Iris pigment epithelial cell (primary cell): ENCODE measurements at regions not wholly inside any gene's neighbourhood (a gene's known extent, or its start where the extent isn't known, plus 50 kb on each side); places are given as distances from the start of the nearest gene placed in this dataset.
A peak's percentile ranks its signal among the peaks of the same experiment; 100 is the strongest.

ENCODE experiments used
- DNase-seq: peaks from one replicate; pipeline ENCODE4 v3.0.0-alpha.2; 2011; ENCODE audit warnings: low read depth

DNA sequence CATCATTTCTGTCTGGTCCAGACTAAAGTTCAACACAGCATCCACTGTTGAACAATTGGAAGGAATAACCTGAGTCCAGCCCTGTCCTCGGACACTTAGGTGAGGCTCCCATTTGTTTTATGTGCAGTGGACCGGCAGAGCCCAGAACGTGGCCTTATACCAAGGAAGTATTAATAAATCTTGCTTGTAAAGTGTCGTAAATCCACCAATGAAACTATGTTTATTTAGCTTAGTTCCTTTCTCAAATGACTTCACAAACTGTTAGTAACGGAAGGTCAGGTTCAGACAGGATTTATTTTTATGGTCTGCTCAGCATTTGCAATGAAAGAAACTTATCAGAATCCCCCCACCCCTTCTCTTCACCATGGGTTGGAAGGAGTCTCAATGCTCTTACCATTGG is 149.5 kb downstream of the PCSK1 start:
- no peak for DNase-seq

DNA sequence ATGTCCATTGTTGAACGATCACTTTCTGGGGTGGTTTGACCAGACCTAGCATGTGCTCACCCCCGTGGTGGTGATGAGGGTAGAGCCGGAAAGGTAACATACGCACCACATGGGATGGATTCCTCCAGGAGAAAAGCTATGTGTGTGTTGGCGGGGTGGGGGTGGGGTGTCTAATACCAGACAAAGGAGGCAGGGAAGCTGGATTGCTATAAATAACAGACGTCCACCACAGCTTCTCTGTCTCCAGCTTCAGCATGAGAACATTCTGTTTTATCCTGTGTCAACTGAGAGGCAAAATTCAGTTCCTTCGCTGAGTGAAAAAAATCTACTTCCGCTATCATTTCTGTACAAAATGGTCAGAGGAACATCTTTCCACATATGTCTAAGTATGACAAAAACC is 151.0 kb downstream of the PCSK1 start:
- no peak for DNase-seq

DNA sequence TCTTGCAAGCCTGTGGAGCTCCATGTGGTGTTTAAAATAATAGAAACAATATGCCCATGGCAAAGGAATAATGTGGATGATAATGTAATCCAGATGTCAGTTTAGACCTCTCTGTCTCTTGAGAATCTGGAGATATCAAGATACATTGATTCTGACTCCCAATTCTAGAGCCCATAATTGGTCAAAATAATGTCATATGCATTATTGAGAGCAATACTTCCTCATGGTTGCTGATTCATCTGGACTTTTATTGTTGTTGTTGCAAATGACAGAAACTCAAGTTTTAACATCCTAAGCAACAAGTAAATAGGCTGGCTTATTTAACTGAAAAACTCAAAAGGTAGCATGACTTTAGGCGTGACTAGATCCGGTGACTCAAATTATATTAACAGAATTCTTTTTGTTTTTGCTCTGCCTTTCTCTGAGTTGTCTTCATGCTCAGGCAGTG is 152.1 kb downstream of the PCSK1 start:
- no peak for DNase-seq

DNA sequence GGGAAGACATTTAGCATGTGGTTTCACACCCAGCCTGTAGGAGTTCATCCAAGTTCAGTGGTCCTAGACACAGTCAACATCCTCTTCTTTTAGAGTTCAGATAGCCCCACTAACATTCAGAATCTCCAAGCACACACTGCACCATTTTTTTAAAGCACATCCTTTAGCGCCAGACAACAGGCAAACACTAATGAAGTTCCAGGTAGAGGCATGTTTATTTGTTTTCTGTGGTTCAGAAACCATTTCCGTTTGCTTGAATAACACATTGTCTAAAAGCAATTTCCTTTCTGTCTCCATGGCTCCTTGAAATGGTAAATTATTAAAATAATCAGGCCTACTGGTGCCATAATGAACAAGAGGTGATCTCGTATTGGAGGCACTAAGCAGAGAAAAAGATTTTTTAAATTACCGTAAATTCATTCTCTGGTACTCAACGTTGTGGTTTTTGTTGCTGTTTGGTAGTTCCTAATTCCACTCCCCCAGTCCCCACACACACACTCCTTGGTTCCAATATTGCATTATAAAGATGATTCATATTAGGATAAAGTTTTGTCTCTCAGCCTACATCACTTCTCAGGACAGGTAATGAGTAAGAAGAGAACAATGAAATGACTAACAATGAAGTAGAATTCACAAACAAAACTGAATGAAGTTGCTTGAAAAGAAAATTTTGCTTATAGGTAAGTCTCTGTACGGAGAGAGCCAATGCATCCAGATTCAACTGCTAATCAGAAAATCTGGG is 153.1 kb downstream of the PCSK1 start:
- DNase-seq, result peak; percentile 52

DNA sequence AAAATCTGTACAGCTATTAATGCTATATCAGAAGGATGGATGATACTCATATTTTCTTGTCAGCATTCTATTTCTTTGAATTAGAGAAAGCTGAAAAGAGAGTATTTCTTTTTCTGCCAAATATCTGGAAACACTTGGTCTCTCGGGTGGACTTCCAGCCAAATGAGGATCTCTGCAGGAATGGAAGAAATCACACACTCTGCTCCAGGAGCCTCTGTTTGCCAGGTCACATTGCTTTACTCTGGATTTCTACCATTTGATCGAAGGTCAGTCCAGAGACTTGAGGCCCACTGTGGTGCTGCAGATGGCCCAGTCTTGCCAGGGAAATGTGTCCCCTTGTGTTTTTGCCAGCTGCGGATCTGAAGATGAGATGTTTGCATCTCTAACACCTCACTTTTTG is 154.1 kb downstream of the PCSK1 start:
- no peak for DNase-seq

DNA sequence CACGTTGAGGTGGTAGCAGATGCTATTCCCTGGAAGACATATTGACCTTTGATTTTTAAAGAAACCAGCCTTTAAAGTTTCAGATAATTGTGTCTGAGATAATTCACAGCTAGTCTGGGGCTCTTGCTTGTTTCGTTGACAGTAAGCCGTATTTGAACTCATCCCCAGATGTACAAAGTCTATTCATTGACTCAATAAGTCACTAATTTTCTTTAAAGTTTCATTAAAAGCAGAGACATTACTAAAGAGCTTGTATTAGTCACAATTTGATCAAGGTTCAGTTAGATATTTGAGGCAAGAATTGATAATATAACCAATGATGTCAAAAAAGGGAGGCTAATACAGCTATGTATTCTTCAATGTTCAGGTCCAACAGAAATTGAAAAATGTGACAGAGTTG is 158.0 kb downstream of the PCSK1 start:
- no peak for DNase-seq

DNA sequence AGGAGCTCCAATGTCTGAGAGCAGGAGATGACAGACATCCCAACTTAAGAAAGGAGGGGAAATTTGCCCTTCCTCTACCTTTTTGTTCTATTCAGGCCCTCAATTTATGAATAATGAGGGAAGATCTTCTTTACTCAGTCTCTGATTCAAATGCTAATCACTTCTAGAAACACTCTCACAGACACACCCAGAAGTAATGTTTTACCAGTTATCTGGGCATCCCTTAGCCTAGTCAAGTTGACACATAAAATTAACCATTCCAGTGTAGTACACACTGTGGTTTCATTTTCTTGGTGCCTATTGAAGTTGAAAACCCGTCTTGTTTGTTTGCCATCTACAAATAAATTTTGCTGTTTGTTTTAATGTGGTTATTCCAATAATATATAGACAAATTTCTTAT is 167.6 kb downstream of the PCSK1 start:
- no peak for DNase-seq

DNA sequence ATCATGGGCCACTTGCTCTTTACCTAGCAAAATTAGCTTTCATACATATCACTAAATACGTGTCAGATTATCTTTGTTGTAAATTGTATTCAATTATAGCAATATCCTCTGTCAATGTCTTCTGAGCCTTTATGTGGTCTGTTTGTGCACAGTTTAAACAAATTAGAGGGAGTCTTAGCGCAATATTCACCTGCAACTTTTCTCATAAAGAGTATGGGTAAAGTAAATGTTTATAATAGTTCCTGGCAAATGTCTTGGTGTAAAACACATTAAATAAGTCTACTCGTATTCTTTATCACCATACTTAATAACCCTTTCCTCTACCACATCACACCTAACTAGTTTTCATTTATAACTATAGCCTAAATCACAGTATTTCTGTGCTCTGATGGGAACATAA is 169.0 kb downstream of the PCSK1 start:
- DNase-seq, result no peak

DNA sequence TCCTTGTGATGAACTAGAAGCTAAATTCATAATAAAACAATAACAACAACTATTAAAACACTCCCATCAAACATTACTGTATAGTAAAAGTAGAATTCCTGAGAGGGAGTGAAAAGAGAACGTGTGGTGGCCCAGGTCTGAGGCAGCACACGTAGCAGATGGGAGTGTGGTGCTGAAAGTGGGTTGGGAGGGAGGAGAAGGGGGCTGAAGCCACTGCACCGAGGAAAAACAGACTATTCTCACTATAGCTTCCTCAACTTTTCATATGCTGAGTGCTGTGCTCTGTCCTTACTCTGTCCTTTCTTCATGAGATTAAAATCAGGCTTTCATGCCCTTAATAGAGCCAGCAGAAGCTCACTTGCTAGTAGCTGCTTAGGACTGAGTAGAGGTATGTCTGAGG is 170.9 kb downstream of the PCSK1 start:
- DNase-seq, result no peak

DNA sequence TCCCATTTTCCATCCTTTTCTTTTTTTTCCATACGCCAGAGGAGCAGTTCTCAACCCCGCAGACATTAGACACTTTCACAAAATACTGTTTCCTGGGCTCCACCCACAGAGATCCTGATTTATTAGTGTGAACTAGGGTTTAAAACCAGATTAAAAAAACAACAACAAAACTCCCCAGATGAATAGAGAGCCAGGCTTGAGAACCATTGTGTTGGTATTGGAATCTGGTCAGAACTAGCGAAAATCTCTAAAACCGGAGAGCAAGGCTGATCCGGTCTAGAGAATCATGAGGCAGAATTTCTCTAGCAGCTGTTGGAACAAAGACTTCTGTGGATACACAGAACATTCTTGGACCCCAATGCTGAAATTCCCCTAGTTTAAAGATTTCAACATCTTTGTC is 173.0 kb downstream of the PCSK1 start:
- DNase-seq, result no peak

DNA sequence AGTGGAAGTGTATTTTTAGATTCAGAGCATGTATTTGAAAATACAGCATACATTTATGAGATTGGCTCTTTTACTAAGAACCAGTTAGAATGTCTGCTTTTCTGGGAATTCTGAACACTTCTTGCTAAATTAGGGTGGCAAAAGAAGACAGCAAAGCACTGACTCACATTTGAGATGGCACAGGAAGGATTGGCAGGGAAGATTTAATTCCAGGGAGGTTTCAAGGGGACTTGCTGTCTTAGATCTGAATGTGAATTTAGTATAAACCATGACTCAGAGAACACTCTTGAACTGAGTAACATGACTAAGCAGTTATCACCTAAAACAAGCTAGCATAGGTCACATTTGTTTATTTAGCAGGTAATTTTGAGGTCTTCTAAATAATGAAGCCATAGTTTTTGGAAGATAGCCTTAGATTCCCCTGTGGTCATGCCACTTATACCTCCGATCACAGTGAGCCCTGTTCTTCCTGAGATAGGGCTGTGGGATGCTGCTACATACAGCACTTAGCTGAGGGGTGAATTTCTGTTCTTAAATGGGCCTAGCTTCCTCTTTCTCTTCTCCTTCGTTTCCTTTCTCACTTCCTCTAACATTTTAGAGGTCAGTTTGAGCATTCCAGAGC is 173.8 kb downstream of the PCSK1 start:
- peak; percentile 72 for DNase-seq

DNA sequence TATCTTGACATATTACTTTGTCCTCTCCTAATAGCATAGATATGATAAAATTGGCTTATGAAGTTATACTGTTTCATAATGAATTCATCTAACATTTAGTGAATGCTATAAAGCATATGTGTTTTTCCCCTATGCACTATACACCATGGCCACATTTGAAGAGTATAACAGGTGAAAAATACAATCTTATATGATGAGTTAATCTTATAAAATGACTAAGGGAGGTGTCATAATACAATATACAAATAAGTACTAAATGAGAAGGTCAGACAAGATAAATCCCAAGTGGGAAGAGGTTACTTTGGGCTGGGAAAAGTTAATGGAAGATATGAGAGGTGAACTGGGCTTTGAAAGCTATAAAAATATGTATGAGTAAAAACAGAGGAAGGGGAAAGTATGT is 174.4 kb downstream of the PCSK1 start:
- DNase-seq, result no peak

DNA sequence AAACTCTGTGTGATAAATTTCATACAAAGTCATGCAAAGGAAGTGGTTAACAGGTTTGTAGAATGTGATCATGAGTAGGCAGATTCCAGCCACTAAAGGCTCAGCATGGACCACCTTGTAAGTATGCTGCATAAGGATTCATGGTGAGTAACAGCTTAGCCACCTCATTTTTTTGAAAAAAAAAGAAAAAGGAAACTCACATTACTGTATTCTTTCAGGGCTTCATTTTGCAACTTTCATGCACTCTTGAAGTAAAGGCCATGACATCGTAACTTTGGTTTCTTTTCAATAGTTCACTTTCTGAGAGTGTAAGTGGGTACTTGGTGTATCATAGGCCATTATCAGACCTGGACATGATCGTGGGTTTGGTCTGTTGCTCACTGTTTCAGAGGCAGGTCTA is 175.1 kb downstream of the PCSK1 start:
- DNase-seq, result peak; percentile 84

DNA sequence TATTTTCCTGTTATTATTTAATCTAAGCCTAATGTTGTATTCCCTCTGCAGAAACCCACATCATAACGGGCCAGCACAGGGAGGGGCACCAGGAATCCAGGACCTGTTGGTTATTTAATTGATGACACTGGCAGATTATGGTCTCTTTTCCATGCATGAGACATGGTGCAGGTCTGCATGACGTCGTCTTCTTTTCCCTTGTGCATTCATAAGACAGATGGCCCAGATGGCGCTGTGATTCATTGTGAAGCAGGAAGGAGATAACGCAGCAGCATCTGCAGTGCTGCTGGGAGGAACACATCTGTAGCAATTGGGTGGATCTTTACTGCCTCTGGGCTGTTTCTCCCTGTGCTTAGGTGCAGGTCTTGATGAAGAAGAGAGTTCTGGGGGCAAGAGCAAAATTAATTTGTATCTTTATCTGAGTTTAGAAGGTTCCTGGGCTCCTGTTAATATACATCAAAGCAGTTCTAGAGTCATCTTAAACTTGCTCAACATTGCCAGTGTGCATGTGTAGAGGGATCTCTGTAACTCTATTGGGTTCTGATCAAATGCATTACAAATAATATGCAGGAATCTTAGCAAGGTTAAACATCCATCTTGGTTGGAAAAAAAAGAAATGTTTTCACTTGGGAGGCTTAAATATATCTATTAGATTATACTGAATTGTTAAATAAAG is 176.1 kb downstream of the PCSK1 start:
- DNase-seq, result peak; percentile 90

DNA sequence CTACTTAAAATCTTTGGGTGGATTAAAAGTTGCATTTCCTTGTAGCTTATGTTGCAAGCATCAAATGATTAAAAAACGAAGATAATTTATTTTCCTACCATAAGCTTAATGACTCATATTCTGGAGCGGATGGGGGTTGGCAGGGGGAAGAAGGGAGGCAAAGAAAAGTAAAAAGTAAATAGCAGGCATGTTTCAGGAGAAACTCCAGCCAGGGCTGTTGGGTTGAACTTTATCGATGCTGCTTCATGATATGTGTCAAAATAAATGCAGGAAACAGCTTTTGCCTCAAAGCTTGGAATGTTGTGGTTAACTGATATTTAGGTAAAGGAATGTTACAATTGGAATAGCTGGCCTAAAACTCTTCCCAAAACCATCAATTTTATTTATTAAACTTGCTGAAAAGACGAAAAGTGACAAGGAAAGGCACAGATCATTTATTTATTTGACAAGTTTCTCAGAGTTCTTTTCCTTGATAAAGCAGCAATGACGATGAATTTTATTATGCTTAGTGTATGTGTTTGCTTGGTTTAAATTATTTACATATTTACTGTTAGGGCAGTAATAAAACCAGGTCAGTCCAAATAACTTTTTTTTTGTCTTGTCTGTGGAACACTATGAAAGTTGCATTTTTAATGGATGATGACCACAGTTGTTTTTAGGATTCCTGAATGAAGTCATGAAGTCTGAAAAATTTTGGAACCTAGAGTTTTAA is 177.9 kb downstream of the PCSK1 start:
- peak; percentile 89 for DNase-seq

DNA sequence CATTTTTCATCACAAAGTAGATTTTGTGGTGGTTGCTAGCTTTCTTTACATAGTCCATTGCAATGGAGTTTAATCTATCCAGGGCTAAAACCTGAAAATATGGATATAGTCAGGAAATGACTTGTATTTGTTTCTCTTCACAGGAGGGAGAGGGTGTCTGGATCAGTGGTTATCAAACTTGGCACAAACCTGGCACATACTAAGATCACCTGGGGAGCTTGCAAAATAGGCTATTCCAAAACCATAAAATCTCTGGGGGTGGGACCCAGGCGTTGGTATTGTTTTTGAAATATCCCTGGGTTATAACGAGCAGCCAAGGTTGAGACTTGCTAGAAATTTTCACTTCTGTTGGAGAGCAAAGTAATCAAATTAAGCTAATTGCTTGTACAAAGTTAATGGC is 179.9 kb downstream of the PCSK1 start:
- no peak for DNase-seq

DNA sequence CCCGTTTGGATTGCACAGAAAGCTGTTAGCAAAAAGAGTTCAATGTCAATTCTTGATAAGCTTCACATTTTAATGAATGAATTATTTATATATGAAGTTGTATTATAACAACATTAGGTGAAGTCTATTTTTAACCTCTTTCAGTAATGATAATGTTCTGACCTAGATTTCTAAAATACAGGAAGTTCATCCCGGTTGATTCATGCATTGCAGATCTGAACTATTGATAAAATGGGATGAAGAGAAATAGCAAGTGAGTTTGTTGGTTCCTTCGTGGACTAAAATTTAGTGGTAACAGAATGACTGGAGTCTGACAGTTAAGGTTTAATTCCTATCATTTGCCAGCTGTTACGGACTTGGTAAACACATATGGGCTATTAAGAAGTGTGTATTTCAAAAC is 180.5 kb downstream of the PCSK1 start:
- no peak for DNase-seq

DNA sequence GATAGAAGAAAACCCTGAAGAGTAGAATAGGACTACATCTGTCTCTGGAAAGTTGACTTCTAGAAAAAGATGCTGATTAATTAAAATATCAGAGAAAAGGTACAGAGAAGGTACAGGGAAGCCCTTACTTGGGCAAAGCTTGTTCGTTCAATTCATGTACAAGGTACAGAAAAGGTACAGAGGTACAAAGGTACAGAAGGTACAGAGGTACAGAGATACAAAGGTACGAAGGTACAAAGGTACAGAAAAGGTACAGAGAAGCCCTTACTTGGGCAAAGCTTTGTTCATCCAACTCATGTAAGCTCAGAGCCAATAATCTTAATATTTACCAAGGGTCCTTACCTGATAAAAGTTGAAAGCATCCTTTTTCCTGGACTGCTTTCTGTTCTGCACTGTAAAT is 182.3 kb downstream of the PCSK1 start:
- DNase-seq, result no peak

DNA sequence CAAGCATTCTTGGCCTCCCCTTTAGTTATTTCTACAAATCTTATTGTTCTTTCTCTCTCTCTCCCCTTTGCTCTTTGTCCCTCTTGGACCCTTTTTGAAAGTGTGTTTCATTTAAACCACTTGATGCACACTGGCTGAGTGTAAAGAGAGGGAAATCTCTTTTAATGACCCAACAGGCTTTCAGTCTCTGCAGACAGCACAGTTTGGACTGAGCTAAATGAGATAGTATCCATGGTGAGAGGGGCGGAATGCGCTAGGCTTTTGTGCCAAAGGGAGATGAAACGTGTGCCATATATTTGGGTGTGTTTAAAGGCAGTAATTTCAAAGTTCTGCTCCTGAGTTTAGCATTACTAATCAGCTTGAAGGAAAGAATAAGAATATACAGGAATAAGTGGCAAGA is 184.9 kb downstream of the PCSK1 start:
- no peak for DNase-seq

DNA sequence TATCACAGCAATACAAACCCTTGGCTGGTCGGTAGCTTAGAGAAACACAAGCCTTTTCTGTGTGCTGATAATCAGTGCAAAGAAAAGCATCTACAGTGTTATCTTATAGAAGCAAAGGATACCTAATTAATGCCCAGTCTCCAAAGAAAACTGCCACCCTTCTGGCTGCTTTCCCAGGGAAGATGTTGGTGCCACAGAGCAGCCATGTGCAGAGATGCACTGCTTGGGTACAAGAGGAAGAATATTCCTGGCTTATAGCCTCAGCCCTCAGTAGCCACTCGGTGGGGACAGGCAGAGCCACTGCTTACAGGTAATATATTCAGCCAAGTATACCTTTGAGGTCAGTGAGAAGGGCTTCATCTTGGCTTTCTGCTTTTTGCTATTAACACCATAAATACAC is 185.3 kb downstream of the PCSK1 start:
- no peak for DNase-seq

DNA sequence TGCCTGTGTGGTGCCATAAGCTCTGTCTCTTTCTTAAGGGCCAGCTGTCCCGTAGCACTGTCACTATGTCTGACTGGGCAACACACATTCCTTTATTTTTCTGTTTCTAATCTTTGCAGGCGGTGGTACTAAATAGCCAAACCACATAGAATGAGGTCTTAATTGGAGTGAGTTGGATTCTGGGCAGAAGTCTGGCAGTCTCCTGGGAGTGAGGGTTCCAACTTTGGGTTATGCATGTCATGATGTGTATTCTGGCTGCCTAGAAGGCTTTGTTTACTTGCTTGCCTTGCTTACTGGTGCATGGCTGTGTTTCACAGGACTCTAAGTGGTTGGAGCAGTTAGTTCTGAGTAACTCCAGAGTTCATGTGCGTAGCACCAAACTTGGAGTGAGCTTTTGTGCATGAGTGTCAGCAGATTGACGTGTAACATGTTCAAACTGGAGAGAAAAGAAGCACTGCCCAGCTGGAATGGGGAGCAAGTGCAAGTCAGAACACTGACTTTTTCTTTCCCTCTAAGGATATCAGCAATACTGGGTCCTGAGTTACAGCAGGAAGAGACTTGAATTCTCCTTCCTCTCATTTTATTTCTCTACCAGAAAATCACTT is 185.8 kb downstream of the PCSK1 start:
- no peak for DNase-seq
